SK-N-SH (cell line): ENCODE measurements at regions not wholly inside any gene's neighbourhood (a gene's known extent, or its start where the extent isn't known, plus 50 kb on each side); places are given as distances from the start of the nearest gene placed in this dataset.

Source experiments
- CTCF ChIA-PET: fragments of 300-600, 350-600 bp; formaldehyde crosslinking; extraction: SDS; loops from one replicate; lab custom pipeline; 2021; lab: Yijun Ruan, JAX
- POLR2A ChIA-PET: fragments of 350-600 bp; sonication (Branson Sonifier 250); formaldehyde crosslinking; extraction: SDS; loops from one replicate; lab custom pipeline; 2020; ENCODE audit warnings: antibody characterized with exemption, inconsistent platforms; lab: Yijun Ruan, JAX
- DNase-seq: peaks from one replicate; pipeline ENCODE4 v3.0.0; 2012
- H2AFZ ChIP-seq: fragments of 200-600 bp; sonication (generic); 2 replicates; pipeline ENCODE4 v1.8.1; 2016; ENCODE audit warnings: antibody characterized with exemption, mild to moderate bottlenecking, low read depth
- H3F3A ChIP-seq: fragments of 200-600 bp; sonication (generic); replicated peaks from 2 replicates; pipeline ENCODE3; 2016; ENCODE audit warnings: antibody characterized with exemption, mild to moderate bottlenecking; ENCODE audit not compliant: insufficient read depth
- H3K27ac ChIP-seq, 2 experiments: fragments of 200-500 bp in 1 of 2; fragments of 200-600 bp in 1 of 2; sonication (Bioruptor generic) in 1 of 2; sonication (generic), shearing (Covaris generic) in 1 of 2; 2 replicates each; pipeline versions ENCODE4 v1.5.1 to v1.6.1; 2014 to 2016; ENCODE audit warnings: low read depth in 2 of 2, inconsistent platforms in 1 of 2, low read length in 1 of 2, mild to moderate bottlenecking in 1 of 2, mixed read lengths in 1 of 2
- H3K27me3 ChIP-seq: fragments of 200-600 bp; sonication (generic), shearing (Covaris generic); 2 replicates; pipeline ENCODE4 v1.6.1; 2016; ENCODE audit warnings: mixed run types; ENCODE audit not compliant: insufficient read depth
- H3K36me3 ChIP-seq, 2 experiments: fragments of 200-500 bp in 1 of 2; fragments of 200-600 bp in 1 of 2; sonication (Bioruptor generic) in 1 of 2; sonication (generic) in 1 of 2; replicated peaks in 1 of 2; 2 replicates each; pipeline versions ENCODE3 to v1.5.1; 2014 to 2016; ENCODE audit warnings: low read length in 1 of 2, mild to moderate bottlenecking in 1 of 2; ENCODE audit not compliant: insufficient read depth in 2 of 2, control insufficient read depth in 1 of 2
- H3K4me1 ChIP-seq, 2 experiments: fragments of 200-500 bp in 1 of 2; fragments of 200-600 bp in 1 of 2; sonication (Bioruptor generic) in 1 of 2; sonication (generic), shearing (Covaris generic) in 1 of 2; 2 replicates each; pipeline versions ENCODE4 v1.5.1 to v1.6.1; 2014 to 2016; ENCODE audit warnings: low read depth in 1 of 2, low read length in 1 of 2, mixed run types in 1 of 2; ENCODE audit not compliant: insufficient read depth in 2 of 2, control insufficient read depth in 1 of 2
- H3K4me2 ChIP-seq: fragments of 200-600 bp; sonication (generic), shearing (Covaris generic); 2 replicates; pipeline ENCODE4 v1.6.1; 2017; ENCODE audit warnings: mixed run types
- H3K4me3 ChIP-seq, 2 experiments: fragments of 200-500 bp in 1 of 2; fragments of 200-600 bp in 1 of 2; sonication (Bioruptor generic) in 1 of 2; sonication (generic), shearing (Covaris generic) in 1 of 2; 2 replicates each; pipeline versions ENCODE4 v1.5.1 to v1.8.1; 2014 to 2016; ENCODE audit warnings: low read depth in 2 of 2, inconsistent platforms in 1 of 2, low read length in 1 of 2, mild to moderate bottlenecking in 1 of 2, mixed read lengths in 1 of 2, moderate library complexity in 1 of 2
- H3K79me2 ChIP-seq: fragments of 200-600 bp; sonication (generic); 2 replicates; pipeline ENCODE4 v1.8.1; 2017; ENCODE audit warnings: mild to moderate bottlenecking; ENCODE audit not compliant: insufficient read depth
- H3K9ac ChIP-seq: fragments of 200-600 bp; sonication (generic); 2 replicates; pipeline ENCODE4 v1.6.1; 2017; ENCODE audit warnings: mixed run types
- H3K9me2 ChIP-seq: fragments of 200-600 bp; sonication (generic); 2 replicates; pipeline ENCODE4 v1.6.1; 2017; ENCODE audit warnings: mixed run types
- H3K9me3 ChIP-seq: fragments of 200-600 bp; sonication (generic); 2 replicates; pipeline ENCODE4 v1.6.1; 2017; ENCODE audit warnings: mixed run types, mild to moderate bottlenecking, moderate library complexity
- H4K20me1 ChIP-seq: fragments of 200-600 bp; sonication (generic); 2 replicates; pipeline ENCODE4 v1.6.1; 2017; ENCODE audit warnings: mild to moderate bottlenecking, mixed run types; ENCODE audit not compliant: insufficient read depth
- MEF2A ChIP-seq: IDR thresholded peaks from 2 replicates; pipeline ENCODE4 v1.4.0; 2012; ENCODE audit warnings: low read depth, borderline replicate concordance
- RAD21 ChIP-seq: IDR thresholded peaks from 2 replicates; pipeline ENCODE4 v1.6.1; 2012; ENCODE audit warnings: mild to moderate bottlenecking, low read length
- REST ChIP-seq: IDR thresholded peaks from 2 replicates; pipeline ENCODE4 v1.6.1; 2012; ENCODE audit warnings: mild to moderate bottlenecking, low read depth, low read length, moderate library complexity
- RFX5 ChIP-seq: IDR thresholded peaks from 2 replicates; pipeline ENCODE4 v1.6.1; 2012; ENCODE audit warnings: mild to moderate bottlenecking, improper control_type of control experiment, low read length
- WGBS: methylation state at CpG from one replicate; pipeline ENCODE4 v1.1.6; 2017; ENCODE audit warnings: low lambda C conversion rate; 5-methylcytosine and 5-hydroxymethylcytosine counted together
- TF ChIP-seq, protein P1 (sequence below): IDR thresholded peaks from 2 replicates; pipeline ENCODE4 v1.4.0; 2012; ENCODE audit warnings: low read depth, borderline replicate concordance

GRCh38 chr13:100753376-100753775 is 78.8 kb upstream of the TMTC4 start:
- TF ChIP-seq, protein P1, sequence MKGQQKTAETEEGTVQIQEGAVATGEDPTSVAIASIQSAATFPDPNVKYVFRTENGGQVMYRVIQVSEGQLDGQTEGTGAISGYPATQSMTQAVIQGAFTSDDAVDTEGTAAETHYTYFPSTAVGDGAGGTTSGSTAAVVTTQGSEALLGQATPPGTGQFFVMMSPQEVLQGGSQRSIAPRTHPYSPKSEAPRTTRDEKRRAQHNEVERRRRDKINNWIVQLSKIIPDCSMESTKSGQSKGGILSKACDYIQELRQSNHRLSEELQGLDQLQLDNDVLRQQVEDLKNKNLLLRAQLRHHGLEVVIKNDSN = no peak
- TF ChIP-seq REST (no peak), RFX5 (no peak)
- TF ChIP-seq, all 33 proteins: peak for 0
- no peaks in the 10 kb centered on the region for H4K20me1 ChIP-seq
- no peaks in the 10 kb centered on the region for H3K36me3 ChIP-seq
- H3K4me3 ChIP-seq = no peak overlapping the region
- no peaks in the 10 kb centered on the region for H3F3A ChIP-seq
- no peak overlapping the region for H3K27ac ChIP-seq
- H3K9me3 ChIP-seq = no peaks in the 10 kb centered on the region
- ChIA-PET CTCF (no interaction called here), POLR2A (no interaction called here)
- H3K4me2 ChIP-seq = no peak overlapping the region
- 79% methylated on average over 4 of the region's 4 CpGs for WGBS
- H3K79me2 ChIP-seq = no peaks in the 10 kb centered on the region
- peaks cover 0 to 4% of the 10 kb centered on the region in 2 experiments; a peak in 1 of 4 replicates for H3K4me1 ChIP-seq
- DNase-seq = no peak
- no peaks in the 10 kb centered on the region for H3K27me3 ChIP-seq
- no peaks in the 10 kb centered on the region for H3K9me2 ChIP-seq
- no peak overlapping the region for H2AFZ ChIP-seq
- no peak overlapping the region for H3K9ac ChIP-seq

- no peak overlapping the region for H3K4me2 ChIP-seq
- WGBS = 8% methylated on average over 8 of the region's 13 CpGs
- no peak overlapping the region for H2AFZ ChIP-seq
- no peaks in the 10 kb centered on the region for H3F3A ChIP-seq
- TF ChIP-seq MEF2A (no peak), RAD21 (peak; percentile 28)
- H3K9me3 ChIP-seq = no peaks in the 10 kb centered on the region
- ChIA-PET POLR2A (no interaction called here), CTCF (interaction anchor here (0.8 to 1.7 kb wide), 5 partner anchors 9 to 56 kb away, joined by 3 to 7 read pairs (median 3); no protein-coding TSS in a partner anchor)
- no peak overlapping the region for H3K4me3 ChIP-seq
- H3K9me2 ChIP-seq = no peaks in the 10 kb centered on the region
- H3K4me1 ChIP-seq = peaks cover 0 to 4% of the 10 kb centered on the region in 2 experiments; a peak in 1 of 4 replicates
- no peaks in the 10 kb centered on the region for H3K36me3 ChIP-seq
- H3K27ac ChIP-seq = no peak overlapping the region
- peak; percentile 61 for DNase-seq
- no peak overlapping the region for H3K9ac ChIP-seq
- H3K79me2 ChIP-seq = no peaks in the 10 kb centered on the region
- no peaks in the 10 kb centered on the region for H4K20me1 ChIP-seq
- H3K27me3 ChIP-seq = no peaks in the 10 kb centered on the region
Observed at GRCh38 chr13:100751826-100752225, 77.2 kb upstream of the TMTC4 start.
